HG03060 (cell line): ENCODE measurements at regions not wholly inside any gene's neighbourhood (a gene's known extent, or its start where the extent isn't known, plus 50 kb on each side); places are given as distances from the start of the nearest gene placed in this dataset.
"Not testable (repeated sequence)": the region's sequence is repeated elsewhere in the genome, so short reads cannot be mapped to it uniquely, and the experiment has no call there.

Experiments
- ATAC-seq: cut with Tn5 transposase; IDR thresholded peaks from one replicate; pipeline ENCODE4 v1.9.1; 2021; ENCODE audit warnings: low read depth, moderate number of reproducible peaks; ENCODE audit not compliant: unreplicated experiment

DNA sequence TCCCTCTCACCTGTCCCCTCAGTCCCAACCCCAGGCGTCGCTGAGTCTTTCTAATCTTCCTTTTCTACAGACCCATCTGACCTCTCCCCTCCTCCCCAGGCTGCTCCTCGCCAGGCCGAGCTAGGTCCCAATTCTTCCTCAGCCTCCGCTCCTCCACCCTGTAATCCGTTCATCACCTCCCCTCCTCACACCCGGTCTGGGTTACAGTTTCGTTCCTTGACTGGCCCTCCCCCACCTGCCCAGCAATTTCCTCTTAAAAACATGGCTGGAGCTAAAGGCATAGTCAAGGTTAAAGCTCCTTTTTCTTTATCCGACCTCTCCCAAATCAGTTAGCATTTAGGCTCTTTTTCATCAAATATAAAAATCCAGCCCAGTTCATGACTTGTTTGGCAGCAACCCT is 262.0 kb downstream of the SMARCA2 start:
- not testable (repeated sequence) for ATAC-seq

GRCh38 chr9:2277644-2278043 is 262.5 kb downstream of the SMARCA2 start:
- not testable (repeated sequence) for ATAC-seq

- not testable (repeated sequence) for ATAC-seq
These were observed 264.0 kb downstream of the SMARCA2 start for GRCh38 chr9:2279138-2279537.

DNA sequence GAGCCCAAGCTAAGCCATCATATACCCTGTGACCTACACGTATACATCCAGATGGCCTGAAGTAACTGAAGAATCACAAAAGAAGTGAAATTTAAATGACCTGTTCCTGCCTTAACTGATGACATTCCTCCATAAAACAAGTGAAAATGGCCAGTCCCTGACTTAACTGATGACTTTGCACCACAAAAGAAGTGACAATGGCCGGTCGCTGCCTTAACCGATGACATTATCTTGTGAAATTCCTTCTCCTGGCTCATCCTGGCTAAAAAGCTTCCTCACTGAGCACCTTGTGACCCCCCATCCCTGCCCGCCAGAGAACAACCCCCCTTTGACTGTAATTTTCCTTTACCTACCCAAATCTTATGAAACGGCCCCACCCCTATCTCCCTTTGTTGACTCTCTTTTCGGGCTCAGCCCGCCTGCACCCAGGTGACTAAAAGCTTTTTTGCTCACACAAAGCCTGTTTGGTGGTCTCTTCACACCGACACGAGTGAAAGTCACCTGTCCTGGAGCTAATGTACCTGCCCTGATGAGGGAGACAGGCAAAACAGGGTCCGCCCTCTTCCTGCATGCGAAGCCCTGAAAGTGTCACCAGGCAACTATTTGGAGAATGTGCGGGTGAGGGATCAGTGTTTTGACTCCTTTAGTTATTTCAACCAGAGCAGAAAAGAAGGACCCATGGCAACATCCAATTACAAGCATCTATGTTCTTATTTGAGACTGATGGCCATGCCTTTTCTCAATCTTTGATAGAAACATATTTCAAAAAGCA is 266.1 kb downstream of the SMARCA2 start:
- no peak for ATAC-seq

GRCh38 chr9:2281803-2282185 is 266.6 kb downstream of the SMARCA2 start:
- ATAC-seq: no peak

GRCh38 chr9:2284770-2285169 is 269.6 kb downstream of the SMARCA2 start:
- no peak for ATAC-seq

DNA sequence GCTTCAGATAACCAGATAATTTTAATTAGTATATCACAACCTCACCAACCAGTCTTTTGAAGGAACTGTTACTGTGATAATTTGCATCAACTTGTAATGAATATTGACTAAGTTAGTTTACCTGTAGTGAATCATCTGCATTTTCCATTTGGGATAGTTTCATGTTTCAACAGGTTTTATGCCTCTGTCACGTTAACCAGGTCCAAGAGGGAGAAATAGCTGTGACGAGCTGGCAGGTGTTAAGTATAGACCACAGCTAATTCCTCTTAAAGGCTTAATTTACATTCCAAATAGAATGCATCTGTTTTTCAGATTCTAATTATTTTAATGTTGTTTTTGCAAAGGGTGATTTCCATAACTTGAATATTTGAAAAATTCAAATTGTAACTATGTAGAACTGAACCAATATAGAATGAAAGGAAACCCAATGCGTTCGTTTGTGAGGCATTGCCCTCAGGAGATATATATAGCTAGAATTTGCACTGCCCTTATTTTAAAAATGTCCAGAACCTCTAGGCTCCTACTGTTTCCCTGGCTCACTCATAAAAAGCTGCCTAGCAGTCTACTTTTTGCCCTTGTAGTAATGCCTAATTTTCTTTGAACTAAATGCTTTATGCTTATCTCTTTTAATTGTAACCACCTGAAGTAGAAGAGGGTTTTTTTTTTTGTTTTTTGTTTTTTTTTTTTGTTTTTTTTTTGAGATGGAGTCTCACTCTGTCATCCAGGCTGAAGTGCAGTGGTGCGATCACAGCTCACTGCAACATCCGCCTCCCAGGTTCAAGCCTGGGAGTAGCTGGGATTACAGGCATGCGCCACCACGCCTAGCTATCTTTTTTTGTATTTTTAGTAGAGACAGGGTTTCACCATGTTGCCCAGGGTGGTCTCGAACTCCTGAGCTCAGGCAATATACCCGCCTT is 270.5 kb downstream of the SMARCA2 start:
- ATAC-seq: no peak

DNA sequence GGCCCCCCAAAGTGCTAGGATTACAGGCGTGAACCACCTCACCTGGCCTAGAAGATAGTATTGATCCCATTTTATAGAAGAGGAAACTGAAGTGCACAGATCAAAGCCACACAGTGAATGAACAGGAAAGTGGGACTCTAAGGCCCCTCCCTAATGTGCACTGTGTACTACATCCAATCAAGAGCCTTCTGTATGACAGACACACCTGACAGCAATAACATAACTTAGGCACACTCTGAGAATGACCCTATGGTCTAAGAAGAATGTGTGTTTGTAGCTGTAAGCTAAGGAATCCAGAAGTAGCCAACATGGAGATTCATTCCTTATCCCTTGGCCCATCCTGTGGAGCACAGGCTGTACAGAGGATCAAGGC is 271.2 kb downstream of the SMARCA2 start:
- ATAC-seq: no peak

DNA sequence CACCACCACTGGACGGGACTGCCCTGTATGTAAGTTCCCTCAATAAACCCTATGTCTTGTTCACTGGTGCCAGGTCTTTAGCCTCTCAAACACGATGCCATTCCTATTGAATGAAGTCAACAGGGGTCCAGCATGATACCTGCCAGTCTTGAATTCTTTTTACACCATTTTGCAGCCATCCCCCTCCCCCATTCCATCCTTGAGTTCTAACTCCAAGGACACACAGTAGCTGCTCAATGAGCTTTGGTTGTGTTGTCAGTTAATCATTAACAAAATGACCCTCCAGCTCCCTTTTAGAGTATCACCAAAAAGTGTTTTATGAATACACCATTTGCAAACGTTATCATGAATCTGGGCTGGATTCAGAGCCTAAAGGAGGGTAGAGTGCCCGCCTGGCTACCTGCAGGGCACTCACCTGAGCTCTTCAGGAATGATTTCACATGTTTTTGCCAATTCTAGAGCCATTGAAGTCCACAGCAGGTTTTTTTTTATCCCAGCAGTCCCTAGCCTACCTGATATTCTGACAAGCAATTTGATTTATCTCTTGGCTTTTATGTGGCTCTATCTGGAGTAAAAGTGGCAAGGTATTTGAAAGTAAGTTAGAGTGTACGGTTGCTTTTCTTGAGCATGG is 271.8 kb downstream of the SMARCA2 start:
- no peak for ATAC-seq

DNA sequence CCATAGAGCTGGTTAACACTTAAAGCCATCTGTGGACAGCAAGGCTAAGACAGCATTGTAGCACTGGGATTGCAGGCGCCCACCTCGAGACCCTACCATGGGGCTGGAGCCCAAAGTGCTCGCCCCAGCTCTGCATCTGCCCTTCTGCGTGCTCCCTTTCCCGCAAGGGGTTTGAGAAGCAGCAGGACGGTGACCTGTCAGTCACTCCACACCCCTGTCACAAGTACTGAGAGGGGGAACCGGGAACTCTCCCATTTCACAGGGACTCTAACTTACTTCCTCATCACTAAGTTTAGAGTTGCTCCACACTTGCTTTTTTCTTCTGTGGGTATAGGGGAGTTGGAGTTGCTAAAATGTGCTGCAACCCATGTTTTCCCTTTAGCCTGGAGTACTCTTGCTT is 273.2 kb downstream of the SMARCA2 start:
- no peak for ATAC-seq

DNA sequence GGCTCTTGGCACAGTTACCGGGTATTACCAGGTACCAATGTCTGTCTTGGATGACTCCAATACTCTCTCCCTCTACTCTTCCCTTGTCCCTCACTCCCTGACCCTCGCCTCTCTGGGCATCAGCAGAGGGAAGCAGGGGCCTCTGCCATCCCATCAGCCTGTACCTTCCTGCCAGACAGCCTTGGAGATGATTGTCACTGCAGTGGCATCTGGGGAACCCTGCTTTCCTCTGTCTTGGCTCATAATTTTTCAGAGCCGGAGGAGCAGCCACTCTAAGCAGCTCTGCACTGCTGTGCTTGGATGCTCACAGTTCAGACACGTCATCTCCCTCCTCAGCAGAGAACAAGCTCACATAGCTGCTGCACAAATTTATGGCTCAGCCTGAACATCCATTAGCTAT is 274.1 kb downstream of the SMARCA2 start:
- ATAC-seq: no peak

DNA sequence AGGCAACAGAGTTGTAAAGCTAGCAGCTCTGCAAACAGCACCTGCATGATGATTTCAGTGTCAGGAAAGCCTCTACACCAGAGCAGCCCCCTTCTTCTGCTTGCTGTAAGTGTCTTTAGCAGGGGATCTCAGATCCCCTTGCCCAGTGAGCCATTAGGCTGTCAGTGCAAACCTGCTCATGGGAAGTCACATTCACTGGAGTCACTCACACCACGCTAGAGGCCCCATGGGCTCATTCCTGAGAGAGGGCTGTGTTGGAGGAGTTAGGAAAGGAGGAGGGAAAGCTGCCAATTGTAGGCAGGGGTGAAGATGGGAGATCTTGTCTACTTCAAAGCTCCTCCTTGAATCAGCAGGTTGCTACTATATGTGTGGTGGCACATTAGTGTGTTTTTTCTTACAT is 275.2 kb downstream of the SMARCA2 start:
- ATAC-seq: no peak

DNA sequence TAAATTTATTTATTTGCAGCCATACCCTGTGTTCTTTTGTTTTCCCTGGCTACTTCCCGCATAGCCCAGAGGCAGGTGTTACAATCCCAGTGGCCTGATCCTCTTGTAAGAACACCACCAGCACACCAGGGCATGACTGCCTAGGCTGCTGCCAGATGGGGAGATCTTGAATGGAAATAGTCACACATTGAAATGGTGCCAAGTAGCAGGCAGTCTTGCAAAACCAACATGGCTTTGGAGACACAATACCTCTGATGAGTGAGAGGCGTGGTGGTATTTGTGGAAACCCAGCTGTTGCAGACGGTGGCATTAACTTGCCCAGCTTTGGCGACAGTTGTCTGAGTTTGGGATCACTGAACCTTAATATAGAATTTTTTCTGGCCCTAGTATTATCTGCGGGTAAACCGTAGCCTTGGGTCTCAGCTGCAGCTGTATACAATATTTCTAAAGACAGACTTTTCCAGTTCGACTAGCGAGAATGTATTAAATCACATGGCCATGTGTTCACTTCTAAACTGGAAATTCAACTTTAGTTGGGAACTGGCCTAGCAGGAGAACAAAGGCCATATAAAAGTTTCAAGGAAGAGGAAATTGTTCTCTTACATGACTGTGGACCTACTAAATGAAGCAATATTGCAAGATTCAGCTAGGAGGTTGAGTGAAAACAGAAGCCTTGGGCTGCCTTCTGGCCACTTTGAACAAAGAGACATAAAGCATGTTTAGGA is 277.0 kb downstream of the SMARCA2 start:
- ATAC-seq: no peak

DNA sequence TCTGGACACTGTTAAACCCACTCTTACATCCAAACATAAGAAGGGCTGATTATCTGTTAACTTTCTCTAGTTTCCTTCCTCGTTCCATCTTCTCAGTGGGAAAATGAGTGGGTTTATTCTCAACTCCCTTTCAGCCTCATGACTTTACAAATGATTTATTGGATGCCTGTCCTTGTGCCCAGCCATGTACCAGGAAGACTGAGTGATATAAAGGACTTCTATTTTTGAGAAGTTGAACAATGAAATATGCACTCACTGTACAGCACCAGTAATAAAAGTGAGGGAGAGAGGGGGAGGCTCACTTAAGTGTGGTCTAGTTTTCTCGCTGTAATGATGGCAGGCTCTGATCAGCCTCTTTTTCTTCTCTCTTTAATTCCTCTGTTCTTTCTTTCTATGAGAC is 277.6 kb downstream of the SMARCA2 start:
- no peak for ATAC-seq

DNA sequence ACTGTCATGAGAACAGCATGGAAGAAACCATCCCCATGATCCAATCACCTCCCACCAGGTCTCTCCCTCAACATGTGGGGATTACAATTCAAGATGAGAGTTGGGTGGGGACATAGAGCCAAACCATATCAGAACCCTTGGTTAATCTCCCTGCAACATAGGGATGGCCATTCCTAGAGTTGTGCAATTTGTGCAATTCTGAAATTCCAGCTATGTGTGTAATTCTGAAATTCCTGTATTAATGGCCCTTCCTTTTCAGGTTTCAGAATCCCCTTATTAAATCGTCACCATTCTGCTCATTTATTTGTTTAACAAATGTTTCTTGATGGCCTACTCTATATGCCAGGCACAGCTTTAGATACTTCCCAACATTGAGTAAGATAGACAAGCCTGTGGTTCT is 282.6 kb downstream of the SMARCA2 start:
- no peak for ATAC-seq

DNA sequence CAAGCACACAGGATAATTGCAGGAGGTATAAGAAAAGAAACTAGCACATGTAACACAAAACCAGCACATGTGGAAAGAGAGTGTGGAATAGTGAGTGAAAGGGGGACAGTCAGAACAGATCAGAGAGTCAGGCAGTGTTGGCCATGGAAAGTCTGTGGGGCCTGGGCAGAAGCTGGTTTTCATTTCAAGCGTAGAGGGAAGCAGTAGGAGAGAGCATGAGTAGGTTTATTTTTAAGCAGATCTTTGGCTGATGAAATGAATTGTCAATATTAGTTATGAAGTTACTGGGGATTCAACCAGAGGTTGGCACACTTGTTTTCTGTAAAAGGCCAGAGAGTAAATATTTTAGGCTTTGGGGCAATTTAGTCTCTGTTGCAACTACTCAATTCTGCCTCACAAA is 283.1 kb downstream of the SMARCA2 start:
- ATAC-seq: no peak

DNA sequence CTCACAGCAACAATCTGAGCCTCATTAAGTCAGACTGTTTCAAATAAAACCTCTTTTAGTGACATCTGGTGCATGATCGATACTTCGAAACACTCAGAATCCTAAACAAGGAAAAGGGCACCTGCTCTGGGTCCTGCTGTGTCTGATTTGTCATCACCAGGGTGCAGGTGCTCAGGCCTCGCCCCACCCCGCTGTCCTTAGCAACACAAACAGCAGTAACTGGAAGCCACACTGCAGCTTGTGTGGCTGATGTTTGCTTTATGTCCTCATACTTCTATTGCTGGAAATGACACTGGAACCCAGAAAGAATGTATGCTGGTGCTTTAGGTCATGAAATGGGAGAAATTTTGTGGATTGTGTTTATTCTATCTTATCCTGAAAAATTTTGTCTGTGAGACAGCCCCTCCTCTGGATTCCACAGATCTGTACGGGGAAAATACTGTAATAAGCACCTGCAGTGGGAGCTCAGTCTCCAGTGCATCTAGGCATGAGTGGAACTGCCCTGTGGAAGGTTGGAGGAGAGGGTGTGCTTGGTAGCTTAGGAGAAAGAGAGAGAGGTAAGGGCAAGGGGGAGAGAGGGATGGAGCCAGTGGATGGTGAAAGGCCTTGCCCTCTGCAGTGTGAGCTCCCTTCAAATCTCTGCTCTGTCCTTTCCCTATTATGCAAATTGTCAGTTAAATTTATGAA is 284.2 kb downstream of the SMARCA2 start:
- no peak for ATAC-seq

- ATAC-seq: no peak
These were observed 284.7 kb downstream of the SMARCA2 start for GRCh38 chr9:2299843-2300205.

- ATAC-seq: no peak
These were observed 285.2 kb downstream of the SMARCA2 start for GRCh38 chr9:2300325-2300724.

DNA sequence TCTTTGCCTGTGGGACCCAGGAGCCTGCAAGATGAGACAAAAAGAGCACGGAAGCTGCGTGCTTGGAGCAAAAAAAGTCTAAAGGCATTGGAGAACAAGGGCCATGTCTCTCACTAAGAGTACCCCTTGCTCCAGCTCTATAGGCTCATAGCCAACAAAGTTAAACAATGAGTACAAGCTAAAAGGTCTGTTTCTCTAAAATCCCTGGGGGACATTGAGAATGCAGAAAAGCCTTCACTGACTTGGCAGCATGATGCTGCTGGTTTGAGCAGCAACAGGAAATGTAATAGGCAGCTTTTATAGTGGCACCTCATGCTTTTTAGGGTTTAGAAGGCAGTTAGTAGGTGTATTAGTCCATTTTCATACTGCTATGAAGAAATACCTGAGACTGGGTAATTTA is 287.5 kb downstream of the SMARCA2 start:
- no peak for ATAC-seq
